ENCODE measurements at regions not wholly inside any gene's neighbourhood (a gene's known extent, or its start where the extent isn't known, plus 50 kb on each side); places are given as distances from the start of the nearest gene placed in this dataset.
"Not testable (repeated sequence)": the region's sequence is repeated elsewhere in the genome, so short reads cannot be mapped to it uniquely, and the experiment has no call there.

GRCh38 chr2:132318481-132318880 lies 98.1 kb upstream of the GPR39 start:
- H3K9ac ChIP-seq; H3K27ac ChIP-seq; H3F3A ChIP-seq (ENCODE audit: insufficient read depth); H3K4me3 ChIP-seq; H3K9me3 ChIP-seq (ENCODE audit: low read depth); H3K36me3 ChIP-seq (ENCODE audit: low read depth); H3K9me2 ChIP-seq (ENCODE audit: insufficient read depth); H3K27me3 ChIP-seq (replicated peaks; ENCODE audit: insufficient read depth); H3K4me2 ChIP-seq (ENCODE audit: unreplicated experiment); DNase-seq; H3K4me1 ChIP-seq (ENCODE audit: insufficient read depth); H2AFZ ChIP-seq; in situ Hi-C loops (cut with MboI); H4K20me1 ChIP-seq (ENCODE audit: insufficient read depth); H3K79me2 ChIP-seq (ENCODE audit: insufficient read depth): not testable (repeated sequence)
- 42 to 47% methylated on average over 4 of the region's 4 CpGs for WGBS, 2 experiments (ENCODE audit: low coverage in 1 of 2, low lambda C conversion rate in 2 of 2, missing lambda C conversion rate in 2 of 2)

- H3K4me3 ChIP-seq; H2AFZ ChIP-seq; H3K9ac ChIP-seq; H3K27me3 ChIP-seq (replicated peaks; ENCODE audit: insufficient read depth); H3K9me3 ChIP-seq (ENCODE audit: low read depth); H3K4me1 ChIP-seq (ENCODE audit: insufficient read depth); H3K9me2 ChIP-seq (ENCODE audit: insufficient read depth); H4K20me1 ChIP-seq (ENCODE audit: insufficient read depth); H3K27ac ChIP-seq; H3K36me3 ChIP-seq (ENCODE audit: low read depth); DNase-seq; H3K79me2 ChIP-seq (ENCODE audit: insufficient read depth); H3F3A ChIP-seq (ENCODE audit: insufficient read depth); H3K4me2 ChIP-seq (ENCODE audit: unreplicated experiment); in situ Hi-C loops (cut with MboI): not testable (repeated sequence)
- 0 to 7% methylated on average over 1 of the region's 1 CpG for WGBS, 2 experiments (ENCODE audit: low coverage in 1 of 2, low lambda C conversion rate in 2 of 2, missing lambda C conversion rate in 2 of 2)
Observed at GRCh38 chr2:132324005-132324404, 92.6 kb upstream of the GPR39 start.

- H3K27ac ChIP-seq; H3F3A ChIP-seq (ENCODE audit: insufficient read depth); H3K9me2 ChIP-seq (ENCODE audit: insufficient read depth); H3K4me2 ChIP-seq (ENCODE audit: unreplicated experiment); H3K9me3 ChIP-seq (ENCODE audit: low read depth); H2AFZ ChIP-seq; H3K79me2 ChIP-seq (ENCODE audit: insufficient read depth); DNase-seq; H3K27me3 ChIP-seq (replicated peaks; ENCODE audit: insufficient read depth); H3K4me3 ChIP-seq; H4K20me1 ChIP-seq (ENCODE audit: insufficient read depth); H3K4me1 ChIP-seq (ENCODE audit: insufficient read depth); in situ Hi-C loops (cut with MboI); H3K36me3 ChIP-seq (ENCODE audit: low read depth); H3K9ac ChIP-seq: not testable (repeated sequence)
- WGBS, 2 experiments (ENCODE audit: low coverage in 1 of 2, low lambda C conversion rate in 2 of 2, missing lambda C conversion rate in 2 of 2) = 73% methylated on average over 23 to 28 of the region's 28 CpGs
Observed at GRCh38 chr2:132332345-132333033, 84.1 kb upstream of the GPR39 start.

- H3K4me2 ChIP-seq (ENCODE audit: unreplicated experiment); H3K4me3 ChIP-seq; H3K27me3 ChIP-seq (replicated peaks; ENCODE audit: insufficient read depth); H2AFZ ChIP-seq; H3K9me2 ChIP-seq (ENCODE audit: insufficient read depth); H3K9me3 ChIP-seq (ENCODE audit: low read depth); H4K20me1 ChIP-seq (ENCODE audit: insufficient read depth); H3K79me2 ChIP-seq (ENCODE audit: insufficient read depth); H3K27ac ChIP-seq; H3K36me3 ChIP-seq (ENCODE audit: low read depth); H3F3A ChIP-seq (ENCODE audit: insufficient read depth); in situ Hi-C loops (cut with MboI); H3K9ac ChIP-seq; DNase-seq; H3K4me1 ChIP-seq (ENCODE audit: insufficient read depth): not testable (repeated sequence)
- 72% methylated on average over 12 to 13 of the region's 13 CpGs for WGBS, 2 experiments (ENCODE audit: low coverage in 1 of 2, low lambda C conversion rate in 2 of 2, missing lambda C conversion rate in 2 of 2)
Observed at GRCh38 chr2:132337135-132337534, 79.5 kb upstream of the GPR39 start.

GRCh38 chr2:132337844-132338243 lies 78.8 kb upstream of the GPR39 start:
- 41% methylated on average over 3 to 5 of the region's 5 CpGs for WGBS, 2 experiments (ENCODE audit: low coverage in 1 of 2, low lambda C conversion rate in 2 of 2, missing lambda C conversion rate in 2 of 2)

GRCh38 chr2:132347041-132347780 lies 69.4 kb upstream of the GPR39 start:
- H3K9me2 ChIP-seq (ENCODE audit: insufficient read depth); H3K36me3 ChIP-seq (ENCODE audit: low read depth); H3K9me3 ChIP-seq (ENCODE audit: low read depth); H4K20me1 ChIP-seq (ENCODE audit: insufficient read depth); H3K27ac ChIP-seq; H3K4me1 ChIP-seq (ENCODE audit: insufficient read depth); in situ Hi-C loops (cut with MboI); H3F3A ChIP-seq (ENCODE audit: insufficient read depth); H3K27me3 ChIP-seq (replicated peaks; ENCODE audit: insufficient read depth); H3K79me2 ChIP-seq (ENCODE audit: insufficient read depth): not testable (repeated sequence)
- H3K4me2 ChIP-seq (ENCODE audit: unreplicated experiment) = peak overlapping the region; percentile 76
- WGBS, 2 experiments (ENCODE audit: low coverage in 1 of 2, low lambda C conversion rate in 2 of 2, missing lambda C conversion rate in 2 of 2) = 10 to 16% methylated on average over 31 to 34 of the region's 34 CpGs
- peak overlapping the region; percentile 80 for H3K9ac ChIP-seq
- peak; percentile 79 for DNase-seq
- peak overlapping the region; percentile 91 for H2AFZ ChIP-seq
- H3K4me3 ChIP-seq = peak overlapping the region; percentile 81

More at GRCh38 chr2:132337844-132338243, 78.8 kb upstream of the GPR39 start:
- H3K9ac ChIP-seq; H3K9me2 ChIP-seq (ENCODE audit: insufficient read depth); H3F3A ChIP-seq (ENCODE audit: insufficient read depth); in situ Hi-C loops (cut with MboI); H3K36me3 ChIP-seq (ENCODE audit: low read depth); H3K9me3 ChIP-seq (ENCODE audit: low read depth); DNase-seq; H3K4me3 ChIP-seq; H4K20me1 ChIP-seq (ENCODE audit: insufficient read depth); H3K27ac ChIP-seq; H3K27me3 ChIP-seq (replicated peaks; ENCODE audit: insufficient read depth); H3K4me2 ChIP-seq (ENCODE audit: unreplicated experiment); H2AFZ ChIP-seq; H3K4me1 ChIP-seq (ENCODE audit: insufficient read depth); H3K79me2 ChIP-seq (ENCODE audit: insufficient read depth): not testable (repeated sequence)

- H2AFZ ChIP-seq; H3K4me2 ChIP-seq (ENCODE audit: unreplicated experiment); H3K9me2 ChIP-seq (ENCODE audit: insufficient read depth); H3K9ac ChIP-seq; H3F3A ChIP-seq (ENCODE audit: insufficient read depth); in situ Hi-C loops (cut with MboI); H3K27me3 ChIP-seq (replicated peaks; ENCODE audit: insufficient read depth); H3K27ac ChIP-seq; H3K79me2 ChIP-seq (ENCODE audit: insufficient read depth); H3K36me3 ChIP-seq (ENCODE audit: low read depth); H3K4me1 ChIP-seq (ENCODE audit: insufficient read depth); H4K20me1 ChIP-seq (ENCODE audit: insufficient read depth); H3K4me3 ChIP-seq; H3K9me3 ChIP-seq (ENCODE audit: low read depth): not testable (repeated sequence)
- 21% methylated on average over 8 of the region's 8 CpGs for WGBS, 2 experiments (ENCODE audit: low coverage in 1 of 2, low lambda C conversion rate in 2 of 2, missing lambda C conversion rate in 2 of 2)
- peak; percentile 73 for DNase-seq
Observed at GRCh38 chr2:132349092-132349687, 67.4 kb upstream of the GPR39 start.

All from GM23248 (cell line).